ENCODE measurements at regions not wholly inside any gene's neighbourhood (a gene's known extent, or its start where the extent isn't known, plus 50 kb on each side); places are given as distances from the start of the nearest gene placed in this dataset.
"Not testable (repeated sequence)": the region's sequence is repeated elsewhere in the genome, so short reads cannot be mapped to it uniquely, and the experiment has no call there.

DNA sequence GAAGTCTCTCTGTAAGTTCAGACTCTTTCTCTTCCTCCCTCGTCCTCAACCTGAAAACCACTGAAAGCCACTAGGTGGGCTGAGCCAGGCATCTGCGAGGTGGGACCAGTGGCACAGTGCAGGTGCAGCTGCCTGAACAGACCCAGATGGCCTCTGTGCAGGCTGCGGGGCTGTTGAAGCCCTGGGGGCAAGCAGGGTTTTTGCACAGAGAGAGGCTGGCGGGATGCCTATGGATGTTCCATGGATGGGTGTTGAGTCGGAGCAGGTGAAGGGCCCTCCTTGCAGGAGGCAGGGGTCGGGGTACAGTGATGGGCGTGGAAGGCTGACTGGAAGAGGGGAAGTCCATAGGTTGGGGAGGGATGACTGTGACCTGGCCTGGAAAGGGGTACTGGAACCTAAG is 350.2 kb upstream of the FAT1 start:
- no peak for DNase-seq

- no peak for DNase-seq
Observed at GRCh38 chr4:187075514-187075913, 351.9 kb upstream of the FAT1 start.

GRCh38 chr4:187077744-187078401 is 354.2 kb upstream of the FAT1 start:
- no peak for DNase-seq

- no peak for DNase-seq
Observed at GRCh38 chr4:187084701-187085100, 361.0 kb upstream of the FAT1 start.

DNA sequence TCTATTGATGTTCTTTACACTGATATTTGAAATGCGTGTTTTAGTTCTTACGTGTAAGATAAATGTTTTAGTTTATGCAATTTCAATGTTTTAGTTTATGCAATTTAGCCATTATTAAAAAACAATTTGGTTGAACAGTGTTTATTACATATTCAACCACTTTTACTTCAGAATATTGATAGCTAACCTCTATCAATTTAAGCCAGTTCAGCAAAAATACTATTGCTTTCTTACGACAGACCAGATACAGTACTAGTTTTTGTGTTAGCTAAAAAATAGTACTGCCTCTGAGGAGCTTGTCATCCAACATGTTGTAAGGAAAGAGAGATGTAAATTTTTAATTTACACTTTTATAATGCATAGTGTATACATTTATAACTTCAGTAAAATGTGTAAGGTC is 361.7 kb upstream of the FAT1 start:
- no peak for DNase-seq

GRCh38 chr4:187086151-187086550 is 362.5 kb upstream of the FAT1 start:
- DNase-seq: no peak

DNA sequence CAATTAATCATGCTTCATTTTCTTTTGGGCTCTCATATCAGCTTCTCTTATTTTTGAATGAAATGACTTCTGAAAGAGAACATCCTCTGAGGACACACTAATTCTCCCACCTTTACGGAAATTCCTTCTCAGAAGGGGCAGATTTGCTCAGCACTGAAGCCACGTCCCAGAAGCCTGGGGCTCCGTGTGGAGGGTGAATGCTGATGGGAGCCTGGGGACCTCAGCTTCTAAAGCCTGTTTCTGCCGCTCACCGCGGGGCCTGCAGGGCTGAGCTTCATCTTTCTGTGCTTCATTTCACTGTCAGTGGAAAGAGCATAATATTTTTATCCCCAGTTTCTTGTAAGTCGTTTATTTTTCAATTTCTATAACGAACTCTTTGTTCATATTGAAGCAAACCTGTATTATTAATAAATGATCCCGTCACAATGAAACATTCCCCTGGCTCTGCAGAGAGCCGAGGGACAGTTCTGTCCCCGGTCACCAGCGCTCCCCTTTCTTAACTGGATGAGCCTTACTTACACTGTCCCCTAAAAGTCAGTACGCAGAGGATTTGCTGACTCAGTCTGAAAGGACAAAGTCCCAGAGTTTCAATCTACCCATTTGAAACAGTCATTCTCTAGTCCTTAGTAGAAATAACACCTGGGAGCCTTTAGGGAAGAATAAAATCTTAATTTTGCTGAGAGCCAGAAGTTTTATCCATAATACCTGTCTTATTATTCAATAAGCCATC is 364.6 kb upstream of the FAT1 start:
- no peak for DNase-seq

GRCh38 chr4:187090401-187090800 is 366.7 kb upstream of the FAT1 start:
- no peak for DNase-seq

DNA sequence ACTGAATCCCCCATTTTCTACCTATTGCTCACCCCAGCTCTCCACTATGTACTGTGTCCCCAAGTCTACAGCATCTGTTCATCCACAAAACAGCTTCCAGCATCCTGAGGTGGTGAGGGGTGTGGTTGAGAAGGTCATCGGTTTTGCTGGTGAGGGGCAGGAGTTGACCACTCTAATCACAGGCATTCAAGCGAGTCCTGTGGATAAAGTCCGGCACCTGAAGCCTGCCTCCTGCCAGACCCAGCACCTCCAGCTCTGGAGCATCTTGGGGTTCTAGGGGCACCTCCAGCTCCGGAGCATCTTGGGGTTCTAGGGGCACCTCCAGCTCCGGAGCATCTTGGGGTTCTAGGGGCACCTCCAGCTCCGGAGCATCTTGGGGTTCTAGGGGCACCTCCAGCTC is 367.2 kb upstream of the FAT1 start:
- not testable (repeated sequence) for DNase-seq

DNA sequence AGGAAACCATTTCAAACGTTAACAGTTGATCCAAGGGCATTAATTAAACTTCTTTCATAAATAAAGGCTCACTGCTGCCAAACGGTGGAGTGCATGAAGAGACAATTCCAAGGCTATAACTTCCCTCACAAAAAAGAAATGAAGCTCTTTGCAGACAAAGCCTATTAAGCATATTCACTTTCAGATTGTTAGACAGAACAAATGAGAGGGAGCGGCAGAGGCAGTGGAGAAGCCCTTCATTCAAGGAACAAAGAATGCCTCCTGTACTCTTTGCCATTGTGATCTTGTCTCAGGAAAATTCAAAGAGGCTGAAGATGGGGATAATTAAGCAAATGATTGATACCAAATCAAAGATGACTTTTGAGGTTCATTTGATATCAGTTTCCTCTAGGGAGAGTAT is 370.5 kb upstream of the FAT1 start:
- DNase-seq: no peak

- DNase-seq: no peak
Observed at GRCh38 chr4:187098429-187098828, 374.8 kb upstream of the FAT1 start.

DNA sequence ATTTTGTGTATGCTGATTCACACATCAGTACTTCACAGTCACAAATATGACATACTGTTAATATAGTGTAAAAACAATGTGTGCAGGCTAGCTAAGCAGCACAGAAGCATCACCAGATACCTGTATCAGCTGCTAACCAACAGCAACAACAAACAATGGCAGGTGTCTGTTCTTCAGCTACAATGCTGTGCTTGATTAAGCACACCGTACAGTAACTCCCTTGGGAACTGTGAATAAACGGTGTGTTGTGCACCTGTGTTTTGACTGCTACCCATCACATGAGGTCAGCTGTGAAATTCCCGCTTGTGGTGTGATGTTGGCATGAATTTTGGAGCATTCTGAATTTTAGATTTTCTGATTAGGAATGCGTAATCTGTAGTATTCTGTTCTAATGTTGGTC is 379.7 kb upstream of the FAT1 start:
- no peak for DNase-seq

- no peak for DNase-seq
Observed at GRCh38 chr4:187108845-187109244, 385.2 kb upstream of the FAT1 start.

DNA sequence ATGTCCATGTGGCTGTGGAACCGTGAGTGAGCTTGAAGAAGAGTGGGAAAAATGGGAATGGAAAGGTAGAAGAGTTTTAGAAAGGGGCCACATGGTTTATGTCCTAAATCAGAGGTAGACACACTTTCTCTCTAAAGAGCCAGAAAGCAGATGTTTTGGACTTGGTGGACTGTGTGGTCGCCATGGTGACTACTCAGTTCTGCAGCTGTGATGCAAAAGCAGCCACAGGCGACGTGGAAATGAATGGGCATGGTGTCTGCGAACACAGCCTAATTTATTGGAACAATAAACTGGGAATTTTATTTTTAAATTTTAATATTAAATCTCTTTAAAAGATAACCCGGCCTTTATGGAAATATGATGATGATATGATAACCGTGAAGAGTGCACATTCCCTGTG is 386.0 kb upstream of the FAT1 start:
- DNase-seq: no peak

- no peak for DNase-seq
Observed at GRCh38 chr4:187118166-187118565, 394.5 kb upstream of the FAT1 start.

GRCh38 chr4:187118602-187119120 is 395.0 kb upstream of the FAT1 start:
- no peak for DNase-seq

DNA sequence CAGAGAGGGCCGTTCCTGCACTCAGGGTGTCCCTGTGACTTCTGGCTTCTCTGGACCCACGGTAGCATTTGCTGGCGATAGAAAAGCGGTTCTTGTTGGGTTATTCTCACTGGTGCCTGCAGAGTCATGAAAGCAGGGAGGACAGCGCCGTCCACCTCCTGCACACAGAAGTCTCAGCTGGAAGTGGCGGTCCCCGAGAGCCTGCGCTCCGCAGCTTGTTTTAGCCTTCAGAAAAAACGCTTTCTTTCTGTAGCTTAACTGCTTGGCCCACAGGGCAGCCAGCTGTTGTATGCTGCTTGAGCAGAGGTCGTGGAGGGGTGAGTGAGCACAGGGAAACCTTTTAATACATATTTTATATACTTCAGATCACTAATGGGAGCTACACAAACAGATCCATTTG is 400.7 kb upstream of the FAT1 start:
- no peak for DNase-seq

DNA sequence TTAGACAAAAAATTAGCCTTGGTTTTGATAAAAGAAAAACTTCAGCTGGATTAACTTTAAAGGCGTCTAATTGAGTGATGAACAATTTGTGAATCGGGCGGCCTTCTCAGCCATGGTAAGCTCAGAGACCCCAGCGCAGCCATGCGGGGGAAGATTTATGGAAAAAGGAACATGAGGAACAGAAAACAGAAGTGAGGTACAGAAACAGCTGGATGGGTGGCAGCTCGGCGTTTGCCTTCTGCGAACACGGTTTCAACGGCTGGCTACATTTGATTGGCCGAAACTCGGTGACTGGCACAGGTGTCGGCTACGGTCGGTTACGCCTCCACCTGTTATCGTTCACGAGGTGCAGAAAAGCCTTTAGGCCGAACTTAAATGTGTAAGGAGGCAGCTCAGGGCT is 401.4 kb upstream of the FAT1 start:
- DNase-seq: no peak

DNA sequence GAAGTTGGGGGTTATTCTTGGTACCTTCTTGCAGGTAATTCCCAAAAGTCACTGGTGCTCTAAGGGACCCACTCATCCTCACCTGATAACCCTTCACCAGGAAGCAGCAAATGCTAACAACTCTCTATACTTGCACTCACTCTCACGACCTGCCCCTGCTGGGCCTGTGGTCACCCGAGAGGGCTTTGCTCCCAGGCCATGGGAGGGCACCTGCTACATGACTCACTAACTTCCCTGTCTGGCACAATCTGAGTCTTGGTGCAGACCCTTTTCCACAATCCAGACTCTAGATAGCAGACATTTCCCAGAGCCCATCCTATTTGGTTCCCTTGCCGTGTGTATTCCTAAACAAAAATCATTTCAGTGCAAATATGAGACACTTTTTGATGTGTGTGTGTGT is 403.8 kb upstream of the FAT1 start:
- no peak for DNase-seq

DNA sequence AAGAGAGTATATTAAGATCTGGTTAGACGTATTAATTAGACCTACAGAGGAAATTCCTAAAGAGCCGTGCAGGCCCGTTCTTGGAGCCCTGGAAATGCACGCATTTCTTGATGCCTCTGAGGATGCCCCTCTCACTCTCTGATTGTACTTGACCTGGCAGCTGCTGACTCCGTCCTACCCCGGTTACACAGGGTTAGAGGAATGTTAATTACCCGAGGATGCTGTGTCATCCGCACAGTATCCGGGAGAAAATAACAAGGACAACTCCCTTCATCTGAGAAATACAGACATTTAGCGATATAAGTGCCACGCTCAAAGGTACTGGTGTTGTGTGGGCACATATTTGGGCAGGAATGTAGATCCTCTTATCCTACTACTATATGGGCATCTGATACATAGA is 404.6 kb upstream of the FAT1 start:
- DNase-seq: no peak

- DNase-seq: no peak
Observed at GRCh38 chr4:187128976-187129375, 405.3 kb upstream of the FAT1 start.

DNA sequence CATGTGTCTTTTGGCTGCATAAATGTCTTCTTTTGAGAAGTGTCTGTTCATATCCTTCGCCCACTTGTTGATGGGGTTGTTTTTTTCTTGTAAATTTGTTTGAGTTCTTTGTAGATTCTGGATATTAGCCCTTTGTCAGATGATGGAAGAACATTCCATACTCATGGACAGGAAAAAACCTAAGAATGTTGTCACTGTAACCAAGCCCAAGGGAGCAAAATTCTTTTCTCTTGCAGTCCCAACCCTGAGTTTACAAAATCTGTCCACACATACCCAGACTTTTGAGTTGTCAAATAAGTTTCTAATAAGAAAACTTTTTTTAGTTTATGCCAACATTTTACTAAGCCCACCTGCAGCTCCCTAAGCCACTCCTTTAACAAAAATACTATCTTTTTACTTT is 408.2 kb upstream of the FAT1 start:
- not testable (repeated sequence) for DNase-seq

- no peak for DNase-seq
Observed at GRCh38 chr4:187135878-187136277, 412.2 kb upstream of the FAT1 start.

GRCh38 chr4:187139141-187139540 is 415.5 kb upstream of the FAT1 start:
- no peak for DNase-seq

GRCh38 chr4:187141101-187141500 is 417.4 kb upstream of the FAT1 start:
- DNase-seq: no peak

Data from suppressor macrophage treated with lipopolysaccharide for 1 hour (primary cell).